ENCODE measurements at regions not wholly inside any gene's neighbourhood (a gene's known extent, or its start where the extent isn't known, plus 50 kb on each side); places are given as distances from the start of the nearest gene placed in this dataset.

DNA sequence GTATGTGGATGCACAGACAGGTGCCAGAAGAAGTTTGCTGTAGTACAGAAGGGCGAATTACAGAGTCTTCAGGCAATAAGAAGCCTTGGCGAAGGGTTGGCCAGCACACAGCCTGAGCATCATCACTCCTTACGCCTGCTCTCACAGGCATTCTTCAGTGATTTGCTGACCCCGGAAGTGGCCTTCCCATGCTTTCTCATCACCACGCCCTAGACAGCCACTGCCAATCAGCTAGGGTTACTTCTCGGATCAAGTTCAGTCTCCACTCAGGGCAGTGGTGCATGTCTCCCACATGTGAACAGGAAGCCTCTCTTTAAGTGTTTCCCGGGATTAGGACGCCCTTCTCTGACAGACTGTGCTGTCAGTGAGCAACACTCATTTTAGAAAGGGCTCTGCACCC lies 81.8 kb downstream of the C1QL2 start:
- no peak overlapping the region for H3K27ac ChIP-seq (ENCODE audit: low read length)
- TF ChIP-seq POLR2AphosphoS5 (IDR thresholded peaks at IDR 0.05): no peak
- TF ChIP-seq EZH2 (IDR thresholded peaks at IDR 0.05; ENCODE audit: borderline replicate concordance, insufficient read depth, low read length, poor library complexity, severe bottlenecking): no peak
- TF ChIP-seq MXI1 (conservative IDR thresholded peaks at IDR 0.05; ENCODE audit: poor library complexity, severe bottlenecking): no peak
- no peak for TF ChIP-seq EP300 (conservative IDR thresholded peaks at IDR 0.05; ENCODE audit: poor library complexity, severe bottlenecking)
- TF ChIP-seq, protein P1, sequence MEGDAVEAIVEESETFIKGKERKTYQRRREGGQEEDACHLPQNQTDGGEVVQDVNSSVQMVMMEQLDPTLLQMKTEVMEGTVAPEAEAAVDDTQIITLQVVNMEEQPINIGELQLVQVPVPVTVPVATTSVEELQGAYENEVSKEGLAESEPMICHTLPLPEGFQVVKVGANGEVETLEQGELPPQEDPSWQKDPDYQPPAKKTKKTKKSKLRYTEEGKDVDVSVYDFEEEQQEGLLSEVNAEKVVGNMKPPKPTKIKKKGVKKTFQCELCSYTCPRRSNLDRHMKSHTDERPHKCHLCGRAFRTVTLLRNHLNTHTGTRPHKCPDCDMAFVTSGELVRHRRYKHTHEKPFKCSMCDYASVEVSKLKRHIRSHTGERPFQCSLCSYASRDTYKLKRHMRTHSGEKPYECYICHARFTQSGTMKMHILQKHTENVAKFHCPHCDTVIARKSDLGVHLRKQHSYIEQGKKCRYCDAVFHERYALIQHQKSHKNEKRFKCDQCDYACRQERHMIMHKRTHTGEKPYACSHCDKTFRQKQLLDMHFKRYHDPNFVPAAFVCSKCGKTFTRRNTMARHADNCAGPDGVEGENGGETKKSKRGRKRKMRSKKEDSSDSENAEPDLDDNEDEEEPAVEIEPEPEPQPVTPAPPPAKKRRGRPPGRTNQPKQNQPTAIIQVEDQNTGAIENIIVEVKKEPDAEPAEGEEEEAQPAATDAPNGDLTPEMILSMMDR (IDR thresholded peaks at IDR 0.05; ENCODE audit: poor library complexity, severe bottlenecking): no peak
- no peak for TF ChIP-seq TAF1 (IDR thresholded peaks at IDR 0.05; ENCODE audit: low read depth)
- TF ChIP-seq RAD21 (conservative IDR thresholded peaks at IDR 0.05): no peak
- TF ChIP-seq, protein P2, sequence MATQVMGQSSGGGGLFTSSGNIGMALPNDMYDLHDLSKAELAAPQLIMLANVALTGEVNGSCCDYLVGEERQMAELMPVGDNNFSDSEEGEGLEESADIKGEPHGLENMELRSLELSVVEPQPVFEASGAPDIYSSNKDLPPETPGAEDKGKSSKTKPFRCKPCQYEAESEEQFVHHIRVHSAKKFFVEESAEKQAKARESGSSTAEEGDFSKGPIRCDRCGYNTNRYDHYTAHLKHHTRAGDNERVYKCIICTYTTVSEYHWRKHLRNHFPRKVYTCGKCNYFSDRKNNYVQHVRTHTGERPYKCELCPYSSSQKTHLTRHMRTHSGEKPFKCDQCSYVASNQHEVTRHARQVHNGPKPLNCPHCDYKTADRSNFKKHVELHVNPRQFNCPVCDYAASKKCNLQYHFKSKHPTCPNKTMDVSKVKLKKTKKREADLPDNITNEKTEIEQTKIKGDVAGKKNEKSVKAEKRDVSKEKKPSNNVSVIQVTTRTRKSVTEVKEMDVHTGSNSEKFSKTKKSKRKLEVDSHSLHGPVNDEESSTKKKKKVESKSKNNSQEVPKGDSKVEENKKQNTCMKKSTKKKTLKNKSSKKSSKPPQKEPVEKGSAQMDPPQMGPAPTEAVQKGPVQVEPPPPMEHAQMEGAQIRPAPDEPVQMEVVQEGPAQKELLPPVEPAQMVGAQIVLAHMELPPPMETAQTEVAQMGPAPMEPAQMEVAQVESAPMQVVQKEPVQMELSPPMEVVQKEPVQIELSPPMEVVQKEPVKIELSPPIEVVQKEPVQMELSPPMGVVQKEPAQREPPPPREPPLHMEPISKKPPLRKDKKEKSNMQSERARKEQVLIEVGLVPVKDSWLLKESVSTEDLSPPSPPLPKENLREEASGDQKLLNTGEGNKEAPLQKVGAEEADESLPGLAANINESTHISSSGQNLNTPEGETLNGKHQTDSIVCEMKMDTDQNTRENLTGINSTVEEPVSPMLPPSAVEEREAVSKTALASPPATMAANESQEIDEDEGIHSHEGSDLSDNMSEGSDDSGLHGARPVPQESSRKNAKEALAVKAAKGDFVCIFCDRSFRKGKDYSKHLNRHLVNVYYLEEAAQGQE (IDR thresholded peaks at IDR 0.05; ENCODE audit: borderline replicate concordance): no peak
- no peak for TF ChIP-seq SMC3 (conservative IDR thresholded peaks at IDR 0.05; ENCODE audit: poor library complexity)
- H3K9me2 ChIP-seq (ENCODE audit: insufficient read depth, low read length): no peaks in the 10 kb centered on the region
- H4K20me1 ChIP-seq (ENCODE audit: insufficient read depth): no peaks in the 10 kb centered on the region
- H2AFZ ChIP-seq (ENCODE audit: low read depth, low read length): no peak overlapping the region
- H3K79me2 ChIP-seq (replicated peaks; ENCODE audit: insufficient read depth, low read length): no peaks in the 10 kb centered on the region
- no peaks in the 10 kb centered on the region for H3K36me3 ChIP-seq (ENCODE audit: insufficient read depth, low read length)
- H3K27me3 ChIP-seq (ENCODE audit: insufficient read depth, low read depth, low read length): no peaks in the 10 kb centered on the region
- no peaks in the 10 kb centered on the region for H3K9me3 ChIP-seq (ENCODE audit: low read length)
- no peak overlapping the region for H3K4me2 ChIP-seq (ENCODE audit: low read length)
- no peak overlapping the region for H3K9ac ChIP-seq (ENCODE audit: low read length)
- H3F3A ChIP-seq (ENCODE audit: insufficient read depth, low read length, poor library complexity, severe bottlenecking): no peaks in the 10 kb centered on the region
- no peak overlapping the region for H3K4me3 ChIP-seq (ENCODE audit: low read length)

DNA sequence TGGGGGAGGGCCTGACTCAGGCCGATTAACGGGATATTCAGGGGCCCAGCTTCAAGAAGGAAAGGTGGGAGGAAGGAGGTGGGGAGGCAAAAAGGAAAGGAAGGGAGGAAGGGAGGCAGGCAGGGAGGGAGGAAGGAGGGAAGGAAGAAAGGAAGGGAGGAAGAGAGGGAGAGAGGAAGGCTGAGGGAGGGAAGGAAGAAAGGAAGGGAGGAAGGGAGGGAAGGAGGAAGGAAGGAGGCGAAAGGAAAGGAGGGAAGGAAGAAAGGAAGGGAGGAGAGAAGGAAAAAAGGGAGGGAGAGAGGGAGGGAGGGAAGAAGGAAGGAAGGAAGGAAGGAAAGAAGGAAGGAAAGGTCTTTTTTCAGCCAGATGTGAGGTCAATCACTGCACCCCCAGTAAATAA lies 85.3 kb downstream of the C1QL2 start:
- H3K9ac ChIP-seq (ENCODE audit: low read length): no peak overlapping the region

More for the DNA sequence above, 85.3 kb downstream of the C1QL2 start:
- H3K36me3 ChIP-seq (ENCODE audit: insufficient read depth, low read length): no peaks in the 10 kb centered on the region
- no peaks in the 10 kb centered on the region for H3K79me2 ChIP-seq (replicated peaks; ENCODE audit: insufficient read depth, low read length)
- H2AFZ ChIP-seq (ENCODE audit: low read depth, low read length): no peak overlapping the region
- no peak overlapping the region for H3K4me2 ChIP-seq (ENCODE audit: low read length)
- no peaks in the 10 kb centered on the region for H3K9me3 ChIP-seq (ENCODE audit: low read length)
- no peaks in the 10 kb centered on the region for H3K9me2 ChIP-seq (ENCODE audit: insufficient read depth, low read length)
- H3K4me3 ChIP-seq (ENCODE audit: low read length): no peak overlapping the region
- H3F3A ChIP-seq (ENCODE audit: insufficient read depth, low read length, poor library complexity, severe bottlenecking): no peaks in the 10 kb centered on the region
- no peak overlapping the region for H3K27ac ChIP-seq (ENCODE audit: low read length)
- no peaks in the 10 kb centered on the region for H4K20me1 ChIP-seq (ENCODE audit: insufficient read depth)
- TF ChIP-seq SMC3 (conservative IDR thresholded peaks at IDR 0.05; ENCODE audit: poor library complexity): no peak
- TF ChIP-seq EZH2 (IDR thresholded peaks at IDR 0.05; ENCODE audit: borderline replicate concordance, insufficient read depth, low read length, poor library complexity, severe bottlenecking): no peak
- TF ChIP-seq TAF1 (IDR thresholded peaks at IDR 0.05; ENCODE audit: low read depth): no peak
- TF ChIP-seq POLR2AphosphoS5 (IDR thresholded peaks at IDR 0.05): no peak
- no peak for TF ChIP-seq RAD21 (conservative IDR thresholded peaks at IDR 0.05)
- TF ChIP-seq, protein P2 (IDR thresholded peaks at IDR 0.05; ENCODE audit: borderline replicate concordance): no peak
- TF ChIP-seq MXI1 (conservative IDR thresholded peaks at IDR 0.05; ENCODE audit: poor library complexity, severe bottlenecking): no peak
- TF ChIP-seq EP300 (conservative IDR thresholded peaks at IDR 0.05; ENCODE audit: poor library complexity, severe bottlenecking): no peak
- TF ChIP-seq, protein P1 (IDR thresholded peaks at IDR 0.05; ENCODE audit: poor library complexity, severe bottlenecking): no peak
- no peaks in the 10 kb centered on the region for H3K27me3 ChIP-seq (ENCODE audit: insufficient read depth, low read depth, low read length)
